Ishikawa (cell line): ENCODE measurements at regions not wholly inside any gene's neighbourhood (a gene's known extent, or its start where the extent isn't known, plus 50 kb on each side); places are given as distances from the start of the nearest gene placed in this dataset.

Experiments
- CEBPB ChIP-seq: IDR thresholded peaks from 2 replicates; pipeline ENCODE4 v1.6.1; 2012
- CREB1 ChIP-seq: IDR thresholded peaks from 2 replicates; pipeline ENCODE4 v1.6.1; 2012; ENCODE audit warnings: low read depth
- EGR1 ChIP-seq: IDR thresholded peaks from 2 replicates; pipeline ENCODE4 v1.6.1; 2012
- EP300 ChIP-seq: IDR thresholded peaks from 2 replicates; pipeline ENCODE4 v1.6.1; 2012; ENCODE audit warnings: borderline replicate concordance
- FOXM1 ChIP-seq: IDR thresholded peaks from 2 replicates; pipeline ENCODE4 v1.6.1; 2012; ENCODE audit warnings: low read depth, borderline replicate concordance
- MAX ChIP-seq: IDR thresholded peaks from 2 replicates; pipeline ENCODE4 v1.6.1; 2012
- NFIC ChIP-seq: IDR thresholded peaks from 2 replicates; pipeline ENCODE4 v1.6.1; 2012
- RAD21 ChIP-seq: IDR thresholded peaks from 2 replicates; pipeline ENCODE4 v1.6.1; 2012; ENCODE audit warnings: low read depth
- REST ChIP-seq: IDR thresholded peaks from 2 replicates; pipeline ENCODE4 v1.6.1; 2012; ENCODE audit warnings: low read depth, mild to moderate bottlenecking
- TAF1 ChIP-seq: IDR thresholded peaks from 2 replicates; pipeline ENCODE4 v1.6.1; 2012; ENCODE audit warnings: low read depth, mild to moderate bottlenecking
- TCF12 ChIP-seq: IDR thresholded peaks from 2 replicates; pipeline ENCODE4 v1.6.1; 2012; ENCODE audit warnings: low read depth
- TEAD4 ChIP-seq: IDR thresholded peaks from 2 replicates; pipeline ENCODE4 v1.6.1; 2012
- USF1 ChIP-seq: IDR thresholded peaks from 2 replicates; pipeline ENCODE4 v1.6.1; 2012
- YY1 ChIP-seq: IDR thresholded peaks from 2 replicates; pipeline ENCODE4 v1.6.1; 2012; ENCODE audit warnings: low read depth
- ZBTB7A ChIP-seq: IDR thresholded peaks from 2 replicates; pipeline ENCODE4 v1.6.1; 2012; ENCODE audit warnings: low read depth

- TF ChIP-seq CREB1 (no peak), RAD21 (no peak), EGR1 (no peak)
Measured at GRCh38 chr12:47023953-47024352, 55.5 kb upstream of the PCED1B start.

- no peak for TF ChIP-seq REST
- TF ChIP-seq RAD21 = no peak
- no peak for TF ChIP-seq FOXM1
- TF ChIP-seq CEBPB = no peak
- TF ChIP-seq ZBTB7A = no peak
- no peak for TF ChIP-seq EGR1
- TF ChIP-seq CREB1 = no peak
- no peak for TF ChIP-seq EP300
- no peak for TF ChIP-seq MAX
- no peak for TF ChIP-seq TEAD4
- no peak for TF ChIP-seq TAF1
- no peak for TF ChIP-seq NFIC
- no peak for TF ChIP-seq USF1
- no peak for TF ChIP-seq YY1
- no peak for TF ChIP-seq TCF12
Measured at GRCh38 chr12:47024463-47024862, 55.0 kb upstream of the PCED1B start.

GRCh38 chr12:47025349-47025748 is 54.1 kb upstream of the PCED1B start:
- no peak for TF ChIP-seq ZBTB7A
- TF ChIP-seq EP300 = no peak
- TF ChIP-seq CREB1 = no peak
- TF ChIP-seq EGR1 = no peak
- no peak for TF ChIP-seq TEAD4
- TF ChIP-seq TAF1 = no peak
- TF ChIP-seq NFIC = no peak
- TF ChIP-seq YY1 = no peak
- TF ChIP-seq FOXM1 = no peak

- TF ChIP-seq MAX = no peak
- no peak for TF ChIP-seq TAF1
- TF ChIP-seq NFIC = no peak
- no peak for TF ChIP-seq RAD21
- TF ChIP-seq EGR1 = no peak
- TF ChIP-seq CREB1 = no peak
- TF ChIP-seq YY1 = no peak
- no peak for TF ChIP-seq REST
- TF ChIP-seq ZBTB7A = no peak
- TF ChIP-seq FOXM1 = no peak
- no peak for TF ChIP-seq EP300
- no peak for TF ChIP-seq USF1
- TF ChIP-seq CEBPB = no peak
- TF ChIP-seq TEAD4 = no peak
- no peak for TF ChIP-seq TCF12
Measured at GRCh38 chr12:47025798-47026197, 53.6 kb upstream of the PCED1B start.

GRCh38 chr12:47026291-47026690 is 53.1 kb upstream of the PCED1B start:
- TF ChIP-seq MAX = no peak
- TF ChIP-seq EP300 = no peak
- no peak for TF ChIP-seq YY1
- TF ChIP-seq TCF12 = no peak
- no peak for TF ChIP-seq CEBPB
- TF ChIP-seq CREB1 = no peak
- no peak for TF ChIP-seq FOXM1
- no peak for TF ChIP-seq TEAD4
- no peak for TF ChIP-seq RAD21
- TF ChIP-seq ZBTB7A = no peak
- no peak for TF ChIP-seq NFIC
- no peak for TF ChIP-seq REST
- TF ChIP-seq TAF1 = no peak
